D721Med (cell line): ENCODE measurements at regions not wholly inside any gene's neighbourhood (a gene's known extent, or its start where the extent isn't known, plus 50 kb on each side); places are given as distances from the start of the nearest gene placed in this dataset.
"Not testable (repeated sequence)": the region's sequence is repeated elsewhere in the genome, so short reads cannot be mapped to it uniquely, and the experiment has no call there.

Experiments used
- DNase-seq: peaks from one replicate; pipeline ENCODE4 v3.0.0; 2011; ENCODE audit warnings: low spot score; ENCODE audit not compliant: insufficient read length
- FAIRE-seq: peaks from 2 replicates; lab custom pipeline; 2011; peaks lifted over from hg19 to GRCh38; lab: Jason Lieb, UNC
- CTCF ChIP-seq: IDR thresholded peaks from 2 replicates; pipeline ENCODE4 v1.5.1; 2012; ENCODE audit warnings: mild to moderate bottlenecking, control low read depth; ENCODE audit not compliant: insufficient read depth; ENCODE audit errors: missing control alignments

GRCh38 chr4:189659287-189659686 is 281.4 kb upstream of the FRG1 start:
- FAIRE-seq: no peak
- TF ChIP-seq CTCF: no peak
- DNase-seq: no peak

GRCh38 chr4:189660722-189661360 is 279.8 kb upstream of the FRG1 start:
- no peak for FAIRE-seq
- no peak for TF ChIP-seq CTCF
- no peak for DNase-seq

- no peak for FAIRE-seq
- TF ChIP-seq CTCF: no peak
Measured at GRCh38 chr4:189664693-189665250, 275.9 kb upstream of the FRG1 start.

GRCh38 chr4:189665712-189666305 is 274.9 kb upstream of the FRG1 start:
- not testable (repeated sequence) for DNase-seq, FAIRE-seq

More at GRCh38 chr4:189664693-189665250, 275.9 kb upstream of the FRG1 start:
- no peak for DNase-seq

- DNase-seq, FAIRE-seq: not testable (repeated sequence)
Measured at GRCh38 chr4:189667386-189667785, 273.3 kb upstream of the FRG1 start.

GRCh38 chr4:189697675-189698245 is 242.9 kb upstream of the FRG1 start:
- DNase-seq, FAIRE-seq: not testable (repeated sequence)

- DNase-seq, FAIRE-seq: not testable (repeated sequence)
Measured at GRCh38 chr4:189703000-189703399, 237.7 kb upstream of the FRG1 start.

- not testable (repeated sequence) for DNase-seq, FAIRE-seq
Measured at GRCh38 chr4:189706821-189707220, 233.9 kb upstream of the FRG1 start.

- not testable (repeated sequence) for FAIRE-seq, DNase-seq
Measured at GRCh38 chr4:189707227-189707626, 233.4 kb upstream of the FRG1 start.

GRCh38 chr4:189711956-189712355 is 228.7 kb upstream of the FRG1 start:
- not testable (repeated sequence) for FAIRE-seq, DNase-seq

- not testable (repeated sequence) for DNase-seq, FAIRE-seq
Measured at GRCh38 chr4:189721016-189721993, 219.4 kb upstream of the FRG1 start.

- DNase-seq, FAIRE-seq: not testable (repeated sequence)
Measured at GRCh38 chr4:189722324-189723003, 218.2 kb upstream of the FRG1 start.

GRCh38 chr4:189727982-189728638 is 212.6 kb upstream of the FRG1 start:
- not testable (repeated sequence) for DNase-seq, FAIRE-seq

- FAIRE-seq, DNase-seq: not testable (repeated sequence)
Measured at GRCh38 chr4:189731989-189732388, 208.7 kb upstream of the FRG1 start.
